EL (cell line): ENCODE measurements at regions not wholly inside any gene's neighbourhood (a gene's known extent, or its start where the extent isn't known, plus 50 kb on each side); places are given as distances from the start of the nearest gene placed in this dataset.
"Not testable (repeated sequence)": the region's sequence is repeated elsewhere in the genome, so short reads cannot be mapped to it uniquely, and the experiment has no call there.

Experiments used
- DNase-seq: peaks from one replicate; pipeline ENCODE4 v3.0.0-alpha.2; 2016

DNA sequence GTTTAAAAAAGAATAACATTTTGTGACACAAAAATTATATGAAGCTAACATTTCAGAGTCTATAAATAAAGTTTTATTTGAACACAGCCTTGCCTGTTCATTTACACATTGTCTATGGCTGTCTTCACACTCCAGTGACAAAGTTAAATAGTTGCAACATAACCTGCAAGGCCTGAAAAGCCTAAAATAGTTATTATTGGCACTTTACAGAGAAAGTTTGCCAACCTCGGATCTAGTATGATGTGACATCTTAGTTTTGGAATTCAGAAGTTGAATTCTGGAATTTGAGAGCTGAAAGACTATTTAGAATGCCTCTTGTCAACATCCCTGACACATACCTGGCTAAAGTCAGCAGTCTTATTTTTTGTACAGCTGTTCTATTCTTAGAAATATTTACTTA lies 68.3 kb downstream of the DYRK2 start:
- DNase-seq: peak; percentile 45

DNA sequence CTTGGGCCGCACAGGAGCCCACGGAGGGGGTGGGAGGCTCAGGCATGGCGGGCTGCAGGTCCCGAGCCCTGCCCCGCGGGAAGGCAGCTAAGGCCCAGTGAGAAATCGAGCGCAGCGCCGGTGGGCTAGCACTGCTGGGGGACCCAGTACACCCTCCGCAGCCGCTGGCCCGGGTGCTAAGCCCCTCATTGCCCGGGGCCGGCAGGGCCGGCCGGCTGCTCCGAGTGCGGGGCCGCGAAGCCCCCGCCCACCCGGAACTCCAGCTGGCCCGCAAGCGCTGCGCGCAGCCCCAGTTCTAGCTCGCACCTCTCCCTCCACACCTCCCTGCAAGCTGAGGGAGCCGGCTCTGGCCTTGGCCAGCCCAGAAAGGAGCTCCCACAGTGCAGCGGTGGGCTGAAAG lies 70.8 kb downstream of the DYRK2 start:
- DNase-seq: not testable (repeated sequence)

DNA sequence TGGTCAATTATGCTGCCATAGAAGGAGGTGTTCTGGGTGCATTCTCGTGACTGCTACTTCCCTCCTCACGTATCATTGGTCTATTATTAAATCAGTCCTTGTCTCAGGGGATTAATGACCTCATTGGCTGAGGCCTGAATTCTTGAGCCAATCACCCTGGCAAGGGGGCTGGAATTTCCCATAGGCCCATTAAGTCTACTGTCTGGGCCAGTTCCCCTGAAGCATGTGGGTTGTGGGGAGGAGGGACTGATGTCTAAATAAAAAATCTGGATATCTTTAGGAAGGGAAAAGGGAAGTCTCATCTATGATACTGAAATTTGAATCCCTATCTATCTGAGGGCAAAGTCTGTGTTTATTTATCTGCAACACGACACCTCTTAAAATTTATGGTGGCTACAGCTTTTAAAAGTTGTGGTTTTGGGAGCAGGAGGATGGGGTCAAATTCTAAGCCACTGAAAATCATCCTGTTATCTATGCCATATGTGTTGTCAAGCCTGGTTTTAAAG lies 71.9 kb downstream of the DYRK2 start:
- DNase-seq: peak; percentile 89

DNA sequence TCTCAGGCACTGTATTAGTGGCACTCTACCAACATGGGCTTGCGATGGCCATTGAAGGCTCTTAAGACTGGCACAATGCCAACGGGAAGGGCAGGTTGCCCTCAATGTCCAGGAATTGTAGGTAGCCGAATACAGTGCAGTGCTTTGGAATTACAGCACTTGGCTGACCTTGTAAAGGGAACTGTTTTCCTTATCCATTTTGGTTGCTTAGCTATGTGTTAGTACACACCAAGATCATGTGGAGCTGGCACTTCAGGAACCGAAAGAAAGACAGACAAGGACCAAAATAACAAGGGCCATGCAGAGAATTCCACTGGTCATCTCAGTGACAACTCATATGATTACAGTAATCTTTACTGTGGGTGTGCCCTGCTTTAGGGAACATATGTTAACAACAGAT lies 72.7 kb downstream of the DYRK2 start:
- no peak for DNase-seq

DNA sequence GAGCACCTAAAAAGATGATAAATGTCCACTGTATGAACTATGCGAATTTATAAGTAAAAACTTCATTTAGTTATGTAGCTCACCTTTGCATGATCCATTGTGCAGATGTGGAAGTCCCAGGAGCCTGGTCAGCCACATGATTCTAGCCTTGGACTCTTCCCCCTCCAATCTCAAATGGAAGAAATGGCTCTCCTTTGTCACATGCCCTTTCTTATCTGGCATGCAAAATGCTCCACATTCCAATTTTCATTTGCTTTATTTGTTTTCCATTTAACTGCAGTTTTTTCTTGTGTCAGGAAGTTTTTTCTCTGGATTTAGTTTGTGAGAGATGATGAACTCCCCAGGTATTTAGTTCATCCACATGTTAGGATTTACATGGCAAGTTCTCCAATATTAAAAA lies 73.8 kb downstream of the DYRK2 start:
- no peak for DNase-seq

DNA sequence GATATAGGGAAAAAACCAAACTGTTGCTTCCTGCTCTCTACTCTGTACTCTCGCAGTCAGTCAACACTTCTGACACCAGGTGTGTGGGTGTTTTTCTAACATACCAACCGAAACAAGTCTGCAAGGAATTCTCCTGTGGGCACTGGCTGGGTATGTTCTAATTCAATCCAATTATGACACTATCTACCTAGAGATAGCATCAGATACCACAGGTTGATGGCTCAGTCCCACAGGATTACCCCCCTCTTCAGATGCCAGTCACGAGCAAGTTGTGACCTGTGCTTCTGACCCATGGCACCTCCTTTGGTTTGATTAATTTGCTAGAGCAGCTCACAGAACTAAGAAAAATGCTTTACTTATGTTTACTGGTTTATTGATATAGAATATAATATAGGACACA lies 78.3 kb downstream of the DYRK2 start:
- no peak for DNase-seq

DNA sequence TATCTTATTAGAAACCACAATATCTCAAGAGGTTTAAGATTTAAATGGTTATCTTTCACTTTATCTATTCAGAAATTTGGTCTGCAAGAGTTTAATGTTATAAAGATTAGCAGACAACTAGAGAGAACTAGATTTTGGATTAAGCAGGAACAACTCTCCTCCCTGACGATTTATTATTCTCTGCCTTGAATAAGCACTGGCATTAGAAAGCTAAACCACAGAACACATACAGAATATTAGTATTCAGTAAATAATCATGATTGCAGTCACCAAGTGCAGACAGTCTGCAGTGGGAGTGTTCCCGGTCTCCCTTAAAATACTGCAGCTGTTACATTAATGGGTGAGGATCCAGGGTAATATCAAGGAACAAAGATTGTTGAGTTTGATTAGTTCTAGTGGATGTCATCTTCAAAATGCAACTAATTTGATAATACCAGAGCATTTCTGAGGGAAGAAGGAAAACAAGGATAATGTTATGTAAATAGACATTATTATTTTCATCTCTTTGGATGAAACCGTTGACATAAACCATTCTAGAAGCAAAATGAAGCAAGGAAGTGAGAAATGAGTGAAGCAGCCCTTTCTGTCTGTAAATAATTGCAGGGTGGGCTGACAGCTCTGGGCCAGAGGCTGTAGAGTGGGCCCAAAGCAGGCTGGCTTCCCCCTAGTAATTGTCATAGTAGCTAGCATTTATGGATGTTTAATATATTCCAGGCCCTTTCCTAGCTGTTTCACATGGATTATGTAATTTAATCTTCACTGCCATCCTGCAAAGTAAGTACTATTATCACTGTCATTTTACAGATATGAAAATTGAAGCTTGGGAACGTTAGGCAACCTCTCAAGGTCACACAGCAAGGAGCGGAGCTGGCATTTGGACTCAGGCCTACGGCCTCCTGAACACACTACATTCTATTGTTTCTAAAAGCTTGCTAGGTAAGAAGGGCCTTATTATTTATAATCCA lies 79.4 kb downstream of the DYRK2 start:
- no peak for DNase-seq

DNA sequence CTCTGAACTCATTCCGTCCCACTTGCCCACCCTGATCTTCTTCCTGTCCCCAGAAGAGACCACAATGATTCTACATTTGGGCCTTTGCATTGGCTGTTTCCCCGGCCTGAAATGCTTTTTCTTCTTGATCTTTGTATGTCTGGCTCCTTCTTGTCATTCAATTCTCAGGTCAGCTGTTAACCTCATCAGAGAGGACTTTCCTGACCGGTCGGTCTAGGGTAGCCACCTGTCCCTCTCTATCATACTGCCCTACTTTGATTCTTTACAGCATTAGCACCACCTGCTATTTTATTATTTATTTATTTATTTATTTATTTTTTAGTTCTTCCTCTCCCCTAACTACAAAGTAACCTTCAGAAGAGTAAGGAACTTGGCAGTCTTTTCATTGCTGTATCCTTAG lies 84.3 kb downstream of the DYRK2 start:
- no peak for DNase-seq

DNA sequence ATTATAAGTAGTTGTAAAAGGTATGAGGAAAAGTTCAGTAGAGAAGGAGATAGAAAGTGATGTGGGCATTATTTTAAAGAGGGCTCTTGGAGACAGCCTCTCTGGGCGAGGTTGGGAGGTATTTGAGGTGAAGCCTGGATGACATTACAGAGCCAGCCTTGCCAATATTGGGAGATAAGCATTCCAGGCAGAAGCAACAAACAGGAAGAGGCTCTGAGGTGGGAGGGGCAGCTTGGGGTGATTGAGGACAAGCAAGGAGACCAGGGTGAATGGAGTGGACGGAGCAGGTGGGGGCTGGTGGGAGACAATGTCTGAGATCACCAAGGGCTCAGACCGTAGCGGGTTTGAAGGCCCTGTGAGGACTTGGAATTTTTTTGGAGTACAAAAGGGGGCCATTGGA lies 87.3 kb downstream of the DYRK2 start:
- DNase-seq: no peak

DNA sequence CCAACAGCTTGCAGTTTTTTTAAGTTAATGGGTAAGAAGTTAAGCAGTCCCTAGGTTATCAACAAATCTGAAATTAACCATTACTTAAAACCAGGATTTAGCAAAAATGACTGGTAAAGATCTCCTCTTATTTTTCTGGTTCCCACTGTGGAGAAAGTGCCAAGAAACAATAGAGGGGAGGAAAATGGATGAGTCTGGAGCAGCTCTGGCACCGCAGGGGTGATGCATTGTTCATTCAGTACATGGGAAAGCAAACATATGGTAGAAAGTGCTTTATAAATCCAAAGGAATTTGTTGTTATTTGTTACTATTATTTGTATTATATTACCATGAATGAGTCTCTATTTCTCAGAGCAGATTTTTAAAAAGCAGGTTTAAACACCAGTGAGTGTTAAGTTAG lies 92.2 kb downstream of the DYRK2 start:
- DNase-seq: no peak

DNA sequence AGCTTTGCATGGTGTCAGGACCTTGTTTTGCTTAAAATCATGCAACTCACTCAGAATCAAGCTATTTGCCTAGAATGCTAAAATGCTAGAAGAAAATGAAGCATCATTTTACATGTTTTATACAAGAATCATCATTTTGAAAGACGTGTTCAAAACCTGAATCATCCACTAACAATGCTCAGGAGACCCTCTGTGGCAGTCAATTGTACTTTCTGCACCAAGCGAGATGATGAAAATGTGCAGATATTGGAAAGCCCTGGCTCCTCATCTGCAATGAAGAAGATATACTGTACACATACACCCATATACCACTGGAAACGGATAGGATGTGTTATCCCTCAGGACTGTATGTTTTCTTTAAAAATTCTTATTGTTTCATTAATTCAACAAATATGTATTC lies 92.7 kb downstream of the DYRK2 start:
- peak; percentile 21 for DNase-seq

DNA sequence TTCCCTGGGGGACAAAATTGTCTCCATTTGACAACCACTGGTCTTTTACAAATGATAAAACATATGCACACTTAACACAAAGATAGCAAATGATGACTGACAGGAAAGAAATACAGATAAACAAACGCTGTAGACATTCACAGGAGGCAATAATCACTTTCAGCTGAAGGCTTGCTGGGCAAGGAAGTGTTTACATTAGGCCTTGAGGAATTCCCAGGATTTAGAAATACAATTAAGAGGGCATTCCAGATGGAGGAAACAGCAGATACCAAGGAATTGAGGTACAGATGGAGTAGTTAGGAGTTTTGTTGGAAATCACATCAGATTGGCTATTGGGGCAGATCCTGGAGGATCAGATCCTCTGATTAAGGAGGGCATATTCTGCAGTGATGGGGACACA lies 93.9 kb downstream of the DYRK2 start:
- peak; percentile 51 for DNase-seq

DNA sequence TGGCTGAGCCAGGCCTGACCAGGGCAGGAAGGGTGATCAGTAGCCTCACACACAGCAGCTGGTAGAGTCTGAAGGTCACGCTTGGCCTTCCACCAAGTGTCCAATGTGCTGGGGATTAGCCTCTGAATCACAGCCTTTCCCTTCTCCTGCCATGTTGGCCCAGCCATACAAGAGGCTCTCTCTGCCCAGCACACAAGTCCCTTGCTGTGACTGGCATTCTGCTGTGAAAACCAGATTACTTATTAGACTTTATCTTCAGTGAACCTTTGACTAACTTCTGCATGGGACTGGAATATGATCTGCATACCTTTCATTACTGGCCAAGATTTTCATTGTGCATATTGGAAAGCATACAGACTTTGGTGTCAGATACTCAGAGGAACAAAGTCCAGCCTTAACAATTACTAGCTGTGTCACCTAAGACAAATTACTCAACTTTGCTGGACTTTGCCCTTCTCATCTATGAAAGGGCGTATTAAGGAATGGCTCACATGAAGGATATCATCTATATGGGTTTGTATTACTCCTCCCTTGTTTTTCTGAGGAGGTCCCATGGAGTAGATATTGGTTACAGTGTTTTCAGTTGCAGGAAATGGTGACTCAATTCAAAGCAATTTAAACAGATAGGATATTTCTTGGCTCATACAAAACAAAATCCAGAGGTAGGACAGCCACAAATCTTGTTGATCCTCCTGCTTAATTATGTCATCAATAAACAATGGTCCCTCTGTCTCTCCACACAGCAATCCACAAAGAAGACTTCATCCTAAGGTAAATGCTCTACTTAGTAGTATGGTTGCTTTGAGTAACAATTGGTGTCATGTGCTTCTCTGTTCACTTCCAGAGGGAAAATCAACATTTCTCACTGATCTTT lies 99.6 kb downstream of the DYRK2 start:
- peak; percentile 74 for DNase-seq

DNA sequence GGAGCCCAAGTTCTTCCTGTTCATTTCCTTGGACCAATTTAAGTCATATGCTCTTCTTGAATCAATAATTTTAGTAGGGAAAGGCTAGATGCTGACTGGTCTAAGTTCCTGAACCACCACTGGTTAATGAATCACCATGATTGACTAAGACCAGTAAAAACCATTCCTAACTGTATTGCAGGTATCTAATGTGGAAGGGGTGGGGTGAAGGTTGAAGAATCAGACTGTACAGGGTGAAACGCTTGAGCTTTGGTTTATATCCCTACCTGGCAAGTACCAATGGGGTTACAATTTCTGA lies 100.1 kb downstream of the DYRK2 start:
- peak; percentile 17 for DNase-seq

DNA sequence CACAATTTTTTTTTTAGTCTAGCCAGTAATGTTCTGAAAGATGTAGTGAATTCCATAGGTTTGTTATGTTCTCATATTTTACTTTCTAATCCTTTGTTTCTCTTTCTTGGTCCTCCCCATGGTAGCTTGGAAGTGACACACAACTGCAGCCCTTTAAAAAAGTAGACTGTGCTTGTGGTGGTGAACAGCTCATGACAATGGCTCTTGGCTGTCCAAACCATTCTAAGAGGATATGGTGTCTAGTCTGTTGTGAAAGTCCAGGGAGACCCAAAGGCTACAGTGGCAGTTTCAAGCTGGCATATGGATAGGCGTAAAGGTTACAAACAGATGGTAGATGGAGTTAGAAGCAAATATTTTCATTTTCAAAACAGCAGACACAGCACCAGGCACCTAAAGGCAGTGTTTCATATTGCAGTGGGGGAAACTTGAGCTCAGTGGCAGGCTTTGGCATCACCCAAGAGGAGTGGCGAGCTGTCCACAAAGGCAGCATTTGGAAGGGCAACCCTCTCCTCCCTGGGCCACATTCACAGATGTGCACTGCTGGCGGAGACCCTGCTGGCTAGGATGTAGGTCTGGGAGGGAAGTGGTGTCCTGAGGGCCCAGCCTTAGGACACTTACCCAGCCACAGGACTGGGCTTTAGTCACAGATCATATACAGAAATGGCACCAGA lies 102.1 kb downstream of the DYRK2 start:
- no peak for DNase-seq

DNA sequence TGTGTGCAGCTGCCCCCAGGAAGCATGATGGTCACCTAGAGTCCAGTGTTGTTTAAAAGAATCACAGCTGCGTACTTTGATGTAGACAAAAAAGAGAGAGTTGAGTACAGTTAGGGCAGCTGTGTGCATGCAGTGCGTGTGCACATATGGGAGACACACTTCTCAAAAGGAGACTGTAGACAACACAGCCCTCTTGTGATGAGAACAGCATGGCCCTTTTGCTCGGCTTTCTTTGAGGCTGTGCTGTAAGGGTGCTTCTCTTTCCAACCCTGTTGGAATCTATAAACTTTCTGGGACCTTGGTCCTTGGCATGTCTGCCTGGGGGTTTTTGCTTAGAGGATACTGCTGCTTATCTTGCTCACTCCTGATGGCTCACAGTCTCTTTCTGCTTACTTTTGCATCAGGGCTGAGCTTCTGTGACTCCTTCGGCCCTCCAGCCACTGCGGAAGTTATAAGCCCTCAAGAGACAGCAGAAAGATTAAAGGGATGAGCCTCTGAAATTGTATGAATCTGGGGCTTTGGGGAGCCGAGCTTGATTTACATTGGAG lies 102.9 kb downstream of the DYRK2 start:
- DNase-seq: no peak

DNA sequence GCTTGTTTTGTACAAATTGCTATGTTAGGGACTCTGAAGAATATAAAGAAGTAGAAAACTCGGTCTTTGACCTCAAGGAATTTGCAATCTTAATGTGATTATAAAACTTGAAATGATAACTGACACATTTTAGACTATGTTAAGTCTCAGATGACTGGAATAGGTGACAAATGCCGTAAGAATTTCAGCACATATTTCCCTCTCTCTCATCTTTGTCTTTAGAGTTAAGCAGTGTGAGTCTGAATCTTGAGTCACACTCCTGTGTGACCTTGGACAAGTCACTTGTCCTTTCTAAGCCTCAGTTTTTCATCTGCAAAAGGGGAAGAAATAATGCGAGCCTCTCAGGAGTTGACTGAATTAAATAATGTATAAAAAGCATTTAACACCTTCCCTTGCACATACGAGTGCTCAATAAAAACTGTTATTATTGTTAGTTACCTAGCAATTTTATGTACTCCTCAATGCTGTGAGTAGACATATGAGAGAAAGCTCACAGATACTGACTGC lies 103.7 kb downstream of the DYRK2 start:
- DNase-seq: peak; percentile 70

DNA sequence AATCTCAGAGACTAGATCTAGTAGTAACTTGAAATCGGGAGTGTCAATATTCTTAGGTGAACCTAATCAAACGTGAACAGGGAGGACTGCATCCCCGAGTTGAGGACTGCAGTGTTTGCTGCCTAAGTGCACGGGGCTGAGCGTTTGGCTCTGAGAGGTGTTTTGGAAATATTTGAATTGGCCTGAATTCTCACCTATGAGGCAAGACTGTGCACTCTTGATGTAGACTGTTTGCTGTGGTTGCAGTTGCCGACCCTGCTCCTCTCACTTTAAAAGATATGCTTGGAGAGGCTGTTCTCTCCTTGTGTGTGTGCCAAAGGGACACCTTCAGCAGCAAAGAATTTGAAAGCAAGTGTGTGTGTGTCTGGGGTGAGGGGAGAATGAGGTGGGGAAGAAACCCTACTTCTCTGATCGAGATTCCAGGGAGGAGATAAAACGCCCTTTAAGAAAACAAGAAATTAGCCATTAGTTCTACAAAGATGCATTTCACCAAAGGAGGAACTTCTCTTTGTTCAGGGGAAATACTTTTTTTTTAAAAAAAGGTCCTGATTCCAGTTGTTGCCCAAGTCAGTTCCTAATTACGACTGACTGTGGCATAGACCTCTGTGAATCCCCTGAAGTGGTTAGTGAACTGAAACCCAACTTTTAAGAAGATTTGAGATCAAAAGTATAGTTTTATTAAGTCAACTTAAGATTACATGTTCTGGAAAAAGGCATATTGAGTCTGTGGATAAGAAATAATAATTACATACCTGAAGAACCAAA lies 106.6 kb downstream of the DYRK2 start:
- DNase-seq: no peak

DNA sequence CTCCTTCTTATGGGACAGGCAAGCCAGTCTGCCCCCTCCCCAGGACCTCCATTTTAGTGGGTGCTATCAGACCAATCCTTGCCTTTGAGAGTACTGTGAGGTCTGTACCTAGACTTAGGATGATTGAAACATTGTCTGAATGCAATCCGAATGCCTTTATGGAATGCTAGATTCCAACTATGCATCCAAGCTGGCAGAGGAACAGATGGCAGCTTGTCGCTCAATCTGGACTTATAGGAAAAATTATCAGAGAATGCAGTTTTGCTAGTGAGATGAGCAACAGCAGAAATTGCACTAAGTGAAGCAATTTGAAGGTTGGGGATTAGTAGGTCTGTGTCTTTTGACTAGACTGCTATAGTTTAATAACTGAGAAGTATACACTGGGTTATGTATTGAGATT lies 109.1 kb downstream of the DYRK2 start:
- DNase-seq: no peak

DNA sequence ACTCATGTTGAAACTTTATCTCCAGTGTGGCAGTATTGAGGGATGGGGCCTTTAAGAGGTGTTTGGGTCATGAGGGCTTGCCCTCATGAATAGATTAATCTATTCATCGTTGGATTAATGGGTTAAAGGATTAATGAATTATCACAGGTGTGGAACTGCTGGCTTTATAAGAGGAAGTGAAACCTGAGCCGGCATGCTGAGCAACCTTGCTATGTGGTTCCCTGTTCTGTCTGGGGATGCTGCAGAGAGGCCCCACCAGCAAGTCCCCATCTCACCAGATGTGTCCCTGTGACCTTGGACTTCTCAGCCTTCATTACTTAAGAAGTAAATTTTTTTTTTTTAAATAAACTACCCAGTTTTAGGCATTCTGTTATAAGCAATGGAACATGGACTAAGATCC lies 109.6 kb downstream of the DYRK2 start:
- no peak for DNase-seq

DNA sequence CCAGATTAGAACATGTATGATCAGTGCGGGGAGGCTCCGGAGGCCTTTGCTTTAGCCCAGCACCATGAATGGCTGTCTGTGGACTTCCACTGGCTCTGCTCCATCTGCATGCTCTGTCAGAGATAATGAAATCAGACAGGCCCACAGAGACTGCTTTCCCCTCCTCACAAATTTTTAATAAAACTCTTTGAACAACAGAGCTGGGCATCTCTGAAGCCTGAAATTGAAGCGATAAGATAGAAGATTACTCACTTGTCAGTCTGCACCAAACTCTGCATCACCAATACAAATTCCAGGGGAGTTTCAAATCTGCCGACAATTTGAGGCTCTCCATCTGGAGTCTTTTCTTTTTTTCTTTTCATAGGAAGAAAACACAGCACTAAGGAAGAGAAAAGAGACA lies 110.0 kb downstream of the DYRK2 start:
- no peak for DNase-seq

DNA sequence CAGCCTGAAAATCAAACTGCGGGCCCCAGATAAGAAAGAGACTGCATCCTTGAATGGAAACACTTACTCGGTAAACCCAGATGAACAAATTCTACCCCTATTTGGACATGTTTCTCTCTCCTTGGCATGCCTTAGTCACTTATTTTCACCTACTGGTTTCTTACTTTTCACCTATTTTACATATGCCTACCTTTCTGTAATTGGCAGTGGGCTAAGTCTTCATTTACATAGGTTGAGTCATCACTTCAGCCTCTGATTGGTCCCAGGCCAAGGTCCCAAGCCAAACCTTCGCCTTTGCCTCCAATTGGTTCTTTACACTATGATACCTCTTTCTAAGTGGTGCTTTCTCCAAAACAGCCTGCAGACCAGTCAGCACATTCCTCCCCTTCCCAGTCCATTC lies 111.3 kb downstream of the DYRK2 start:
- no peak for DNase-seq
